Tibial nerve (tissue), 4 donors: ENCODE measurements at regions not wholly inside any gene's neighbourhood (a gene's known extent, or its start where the extent isn't known, plus 50 kb on each side); places are given as distances from the start of the nearest gene placed in this dataset.

Experiments
- DNase-seq, 2 donors: peaks; one replicate each; pipeline ENCODE4 v3.0.0-alpha.2; 2019; ENCODE audit warnings: low spot score in 2 of 2
- H3K27ac ChIP-seq, 4 donors: fragments of 200-600 bp; sonication (generic) in 3 of 4; one replicate each; pipeline ENCODE4 v1.5.1; 2017 to 2019; ENCODE audit warnings: mild to moderate bottlenecking in 1 of 4
- H3K27me3 ChIP-seq, 2 donors: fragments of 200-600 bp; sonication (generic) in 1 of 2; one replicate each; pipeline versions ENCODE4 v1.5.1 to v1.6.0; 2017 to 2019
- H3K36me3 ChIP-seq, 3 donors: fragments of 200-600 bp; sonication (generic); one replicate each; pipeline ENCODE4 v1.5.1; 2018 to 2019
- H3K4me1 ChIP-seq, 4 donors: fragments of 200-600 bp; sonication (generic) in 3 of 4; one replicate each; pipeline ENCODE4 v1.5.1; 2017 to 2019
- H3K4me3 ChIP-seq, 4 donors: fragments of 200-600 bp; sonication (generic) in 3 of 4; one replicate each; pipeline ENCODE4 v1.5.1; 2017 to 2019; ENCODE audit warnings: mild to moderate bottlenecking in 1 of 4, moderate library complexity in 1 of 4
- H3K9me3 ChIP-seq, 4 donors: fragments of 200-600 bp; sonication (generic) in 3 of 4; one replicate each; pipeline ENCODE4 v1.5.1; 2017 to 2019
- CTCF ChIP-seq, 5 experiments: fragments of 200-600 bp in 3 of 5; fragments of 450-650 bp in 2 of 5; sonication (generic) in 3 of 5; IDR thresholded peaks; one replicate each; pipeline ENCODE4 v1.5.1; 2016 to 2019; ENCODE audit warnings: antibody characterized with exemption in 5 of 5, mild to moderate bottlenecking in 3 of 5, moderate library complexity in 2 of 5
- EP300 ChIP-seq, 2 donors: sonication (generic); formaldehyde crosslinking; IDR thresholded peaks; one replicate each; pipeline ENCODE4 v1.6.1; 2017; ENCODE audit warnings: antibody characterized with exemption in 2 of 2, mild to moderate bottlenecking in 1 of 2
- POLR2A ChIP-seq, 2 donors: fragments of 450-650 bp; IDR thresholded peaks; one replicate each; pipeline ENCODE4 v1.6.1; 2017; ENCODE audit warnings: antibody characterized with exemption in 2 of 2, mild to moderate bottlenecking in 2 of 2, moderate library complexity in 2 of 2
- WGBS, 2 donors: methylation state at CpG; one replicate each; pipeline ENCODE4 v1.1.5; 2018; 5-methylcytosine and 5-hydroxymethylcytosine counted together

GRCh38 chr4:181775298-181775697 is 467.9 kb upstream of the TENM3 start:
- Histone ChIP-seq H3K4me3 (no peak overlapping the region), H3K27ac (no peak overlapping the region), H3K9me3 (no peaks in the 10 kb centered on the region), H3K27me3 (no peaks in the 10 kb centered on the region), H3K4me1 (no peaks in the 10 kb centered on the region), H3K36me3 (no peaks in the 10 kb centered on the region)
- no peak for TF ChIP-seq POLR2A (IDR thresholded peaks at IDR 0.05)
- TF ChIP-seq EP300 (IDR thresholded peaks at IDR 0.05), result no peak
- no peak for TF ChIP-seq CTCF (IDR thresholded peaks at IDR 0.05)
- no peak for DNase-seq
- WGBS, 2 donors, result 87 to 89% methylated on average over 4 of the region's 4 CpGs

GRCh38 chr4:181776264-181777054 is 466.7 kb upstream of the TENM3 start:
- no peaks in the 10 kb centered on the region for H3K4me1 ChIP-seq
- H3K27me3 ChIP-seq, result no peaks in the 10 kb centered on the region
- no peak overlapping the region for H3K4me3 ChIP-seq
- WGBS, 2 donors, result 78 to 84% methylated on average over 5 of the region's 5 CpGs
- H3K9me3 ChIP-seq, result peaks cover 0 to 8% (median 0%) of the 10 kb centered on the region in 4 donors
- DNase-seq, result no peak
- H3K27ac ChIP-seq, result no peak overlapping the region
- no peaks in the 10 kb centered on the region for H3K36me3 ChIP-seq
- no peak for TF ChIP-seq CTCF (IDR thresholded peaks at IDR 0.05)
- TF ChIP-seq POLR2A (IDR thresholded peaks at IDR 0.05), result no peak
- no peak for TF ChIP-seq EP300 (IDR thresholded peaks at IDR 0.05)

- TF ChIP-seq CTCF (IDR thresholded peaks at IDR 0.05), result no peak
- no peak for TF ChIP-seq POLR2A (IDR thresholded peaks at IDR 0.05)
- TF ChIP-seq EP300 (IDR thresholded peaks at IDR 0.05), result no peak
- H3K4me3 ChIP-seq, result no peak overlapping the region
- WGBS, 2 donors, result 81 to 88% methylated on average over 2 of the region's 2 CpGs
- no peak overlapping the region for H3K27ac ChIP-seq
- H3K36me3 ChIP-seq, result no peaks in the 10 kb centered on the region
- H3K4me1 ChIP-seq, result no peaks in the 10 kb centered on the region
- no peak for DNase-seq
- no peaks in the 10 kb centered on the region for H3K27me3 ChIP-seq
- peaks cover 0 to 8% (median 0%) of the 10 kb centered on the region in 4 donors for H3K9me3 ChIP-seq
These were observed 465.7 kb upstream of the TENM3 start for GRCh38 chr4:181777518-181777917.

GRCh38 chr4:181784881-181785280 is 458.3 kb upstream of the TENM3 start:
- Histone ChIP-seq H3K4me3 (no peak overlapping the region), H3K36me3 (no peaks in the 10 kb centered on the region), H3K27ac (no peak overlapping the region), H3K27me3 (no peaks in the 10 kb centered on the region), H3K4me1 (no peaks in the 10 kb centered on the region), H3K9me3 (peaks cover 0 to 13% (median 0%) of the 10 kb centered on the region in 4 donors)
- TF ChIP-seq CTCF (IDR thresholded peaks at IDR 0.05), result no peak
- TF ChIP-seq EP300 (IDR thresholded peaks at IDR 0.05), result no peak
- TF ChIP-seq POLR2A (IDR thresholded peaks at IDR 0.05), result no peak
- WGBS, 2 donors, result 71% methylated on average over 2 of the region's 2 CpGs
- no peak for DNase-seq

- WGBS, 2 donors, result 20 to 36% methylated on average over 1 of the region's 1 CpG
These were observed 450.6 kb upstream of the TENM3 start for GRCh38 chr4:181792641-181793040.

More at GRCh38 chr4:181792641-181793040, 450.6 kb upstream of the TENM3 start:
- no peaks in the 10 kb centered on the region for H3K36me3 ChIP-seq
- H3K27me3 ChIP-seq, result no peaks in the 10 kb centered on the region
- TF ChIP-seq POLR2A (IDR thresholded peaks at IDR 0.05), result no peak
- no peak for TF ChIP-seq CTCF (IDR thresholded peaks at IDR 0.05)
- no peak for TF ChIP-seq EP300 (IDR thresholded peaks at IDR 0.05)
- H3K4me1 ChIP-seq, result no peaks in the 10 kb centered on the region
- H3K4me3 ChIP-seq, result no peak overlapping the region
- H3K9me3 ChIP-seq, result peaks cover 0 to 7% (median 2%) of the 10 kb centered on the region in 4 donors
- DNase-seq, result no peak
- H3K27ac ChIP-seq, result no peak overlapping the region
